HG02763 (cell line): ENCODE measurements at regions not wholly inside any gene's neighbourhood (a gene's known extent, or its start where the extent isn't known, plus 50 kb on each side); places are given as distances from the start of the nearest gene placed in this dataset.
A peak's percentile ranks its signal among the peaks of the same experiment; 100 is the strongest.
"Not testable (repeated sequence)": the region's sequence is repeated elsewhere in the genome, so short reads cannot be mapped to it uniquely, and the experiment has no call there.

Experiments
- ATAC-seq: cut with Tn5 transposase; IDR thresholded peaks from one replicate; pipeline ENCODE4 v1.9.1; 2021; ENCODE audit warnings: mild to moderate bottlenecking, moderate library complexity; ENCODE audit not compliant: unreplicated experiment

DNA sequence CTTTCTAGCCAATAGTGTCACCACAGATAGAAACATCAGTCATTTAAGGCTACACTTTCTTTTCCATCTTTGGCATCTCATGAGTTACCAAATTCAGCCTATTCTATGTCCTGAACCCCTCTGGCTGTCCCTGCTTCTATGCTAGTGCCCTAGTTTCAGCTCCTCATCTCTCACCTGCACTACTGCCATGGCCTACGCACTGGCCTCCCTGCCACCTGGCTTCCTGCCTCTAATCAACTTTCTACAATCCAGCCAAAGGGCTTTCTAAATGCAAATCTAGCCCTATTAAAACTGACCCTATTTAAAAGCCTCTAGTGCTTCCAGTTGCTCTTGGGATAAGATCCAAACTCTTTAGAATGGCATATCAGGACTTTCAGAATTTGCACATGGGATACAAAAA is 482.9 kb downstream of the TMEM38B start:
- ATAC-seq, result no peak

DNA sequence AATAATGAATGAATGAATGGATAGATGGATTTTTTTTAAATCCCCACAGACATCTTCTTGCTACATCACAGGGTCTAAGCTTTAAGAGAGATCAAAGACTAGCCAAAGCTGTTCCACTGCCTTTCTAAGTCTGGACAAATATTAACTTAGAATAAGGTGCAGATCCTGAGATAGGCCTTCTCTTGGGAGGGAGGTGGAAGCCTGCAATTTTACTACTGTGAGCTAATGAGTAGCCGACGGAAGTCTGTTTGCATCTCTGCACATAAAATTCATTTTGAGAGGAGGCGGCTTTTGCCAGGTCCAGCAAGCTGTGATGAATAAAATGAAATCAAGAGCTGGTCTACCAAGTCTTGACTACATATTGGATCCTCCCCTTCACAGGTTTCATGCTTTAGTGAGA is 484.9 kb downstream of the TMEM38B start:
- ATAC-seq, result no peak

DNA sequence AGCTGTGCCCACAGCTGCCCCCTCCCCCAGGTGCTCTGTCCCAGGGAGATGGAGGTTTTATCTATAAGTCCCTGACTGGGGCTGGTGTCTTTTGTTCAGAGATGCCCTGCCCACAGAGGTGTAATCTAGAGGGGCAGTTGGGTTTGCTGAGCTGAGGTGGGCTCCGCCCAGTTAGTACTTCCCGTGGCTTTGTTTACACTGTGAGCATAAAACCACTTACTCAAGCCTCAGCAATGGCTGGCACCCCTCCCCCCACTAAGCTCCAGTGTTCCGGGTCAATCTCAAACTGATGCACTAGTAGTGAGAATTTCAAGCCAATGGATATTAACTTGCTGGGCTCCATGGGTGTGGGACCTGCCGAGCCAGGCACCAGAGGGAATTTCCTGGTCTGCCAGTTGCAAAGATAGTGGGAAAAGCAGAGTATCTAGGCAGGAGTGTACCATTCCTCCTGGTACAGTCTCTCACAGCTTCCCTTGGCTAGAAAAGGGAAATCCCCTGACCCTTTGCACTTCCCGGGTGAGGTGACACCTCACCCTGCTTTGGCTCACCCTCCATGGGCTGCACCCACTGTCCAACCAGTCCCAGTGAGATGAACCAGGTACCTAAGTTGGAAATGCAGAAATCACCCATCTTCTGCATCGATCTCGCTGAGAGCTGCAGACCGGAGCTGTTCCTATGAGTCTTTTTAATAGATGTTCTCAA is 509.6 kb downstream of the TMEM38B start:
- ATAC-seq, result not testable (repeated sequence)

DNA sequence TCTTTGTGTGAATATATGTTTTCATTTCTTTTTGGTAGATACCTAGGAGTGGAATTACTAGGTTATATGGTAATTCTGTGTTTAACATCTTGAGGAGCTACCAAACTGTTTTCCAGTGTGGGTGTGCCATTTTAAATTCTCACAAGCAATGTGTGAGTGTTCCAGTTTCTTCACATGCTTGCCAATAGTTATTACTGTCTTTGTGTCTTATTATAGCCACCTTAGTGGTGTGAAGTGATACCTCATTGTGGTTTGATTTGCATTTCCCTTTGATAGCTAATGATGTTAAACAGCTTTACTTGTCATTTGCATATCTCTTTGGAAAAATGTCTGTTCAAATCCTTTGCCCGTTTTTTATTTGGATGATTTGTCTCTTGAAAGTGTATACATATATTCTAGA is 513.0 kb downstream of the TMEM38B start:
- no peak for ATAC-seq

DNA sequence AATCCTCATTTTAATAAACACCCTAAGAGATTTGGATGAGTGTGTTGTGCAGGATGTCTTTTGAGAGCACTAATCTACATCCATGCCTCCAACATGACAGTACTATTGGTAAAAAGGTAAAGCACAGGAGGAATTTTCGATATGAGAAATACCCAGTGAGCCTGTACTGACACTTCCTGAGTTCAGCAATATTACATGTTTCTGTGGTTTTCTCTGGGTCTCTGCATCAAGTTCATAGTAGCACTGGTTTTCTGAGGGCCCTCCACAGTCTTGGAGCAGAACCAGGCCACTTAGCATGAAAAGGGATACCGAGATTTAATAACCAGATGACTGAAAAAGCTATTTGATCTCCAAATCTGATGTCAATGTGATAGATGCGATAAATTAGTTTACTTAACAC is 524.1 kb downstream of the TMEM38B start:
- ATAC-seq, result peak; percentile 54

DNA sequence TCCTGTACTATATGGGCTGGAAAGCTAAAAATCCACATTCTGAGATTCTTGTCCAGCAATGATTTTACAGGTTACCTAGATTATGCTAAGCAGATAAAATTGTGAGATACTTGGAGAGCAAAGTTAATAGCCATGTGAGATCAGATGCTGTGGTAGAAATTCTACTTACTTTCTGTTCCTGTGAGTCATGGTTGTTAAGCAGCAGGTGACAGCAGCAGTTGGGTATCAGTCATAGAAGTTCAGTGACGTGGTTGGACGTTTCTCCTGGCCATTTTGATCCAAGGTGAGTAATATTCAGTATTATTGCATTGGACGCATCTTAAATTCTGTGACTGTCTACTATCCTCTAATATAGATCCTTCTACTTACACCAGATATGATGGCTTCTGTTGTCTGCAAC is 524.5 kb downstream of the TMEM38B start:
- peak; percentile 52 for ATAC-seq

DNA sequence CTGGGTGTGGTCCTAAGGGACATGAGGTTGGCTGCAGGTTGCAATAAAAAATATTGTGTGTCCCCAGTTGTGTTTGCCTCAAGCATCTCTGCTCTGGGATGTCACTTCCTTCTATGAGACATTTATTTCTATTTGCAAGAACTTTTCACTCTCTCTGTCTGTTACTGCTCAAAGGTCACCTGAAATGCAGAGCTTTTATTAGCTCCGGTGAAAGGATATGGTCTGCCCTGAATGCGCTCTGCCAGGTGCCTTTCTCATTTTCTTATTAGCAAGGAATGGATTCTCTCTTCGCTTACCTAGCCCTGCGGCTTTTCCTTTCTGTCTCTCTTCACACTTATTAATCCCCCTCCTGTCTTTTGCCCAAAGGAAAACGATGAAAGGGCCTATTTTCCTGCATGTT is 526.1 kb downstream of the TMEM38B start:
- ATAC-seq, result no peak

DNA sequence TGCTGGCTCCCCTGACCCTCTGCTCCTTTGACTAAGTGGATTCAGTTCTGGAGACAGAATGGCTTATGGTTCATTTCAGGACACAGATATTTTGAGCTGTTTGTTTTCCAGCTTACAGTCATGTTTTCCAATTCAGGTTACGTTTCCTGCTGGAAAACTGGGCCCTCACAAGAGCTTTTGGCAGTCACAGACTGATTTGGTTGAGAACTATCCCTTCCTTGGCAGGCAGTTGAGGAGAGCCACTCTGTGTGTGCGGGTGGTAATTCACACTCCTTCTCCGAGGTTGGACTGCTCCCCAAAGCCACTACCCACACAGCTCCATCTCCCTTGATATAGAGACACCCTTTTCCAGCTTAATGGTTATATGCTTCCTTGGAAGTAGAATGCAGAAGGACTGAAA is 534.5 kb downstream of the TMEM38B start:
- ATAC-seq, result no peak

DNA sequence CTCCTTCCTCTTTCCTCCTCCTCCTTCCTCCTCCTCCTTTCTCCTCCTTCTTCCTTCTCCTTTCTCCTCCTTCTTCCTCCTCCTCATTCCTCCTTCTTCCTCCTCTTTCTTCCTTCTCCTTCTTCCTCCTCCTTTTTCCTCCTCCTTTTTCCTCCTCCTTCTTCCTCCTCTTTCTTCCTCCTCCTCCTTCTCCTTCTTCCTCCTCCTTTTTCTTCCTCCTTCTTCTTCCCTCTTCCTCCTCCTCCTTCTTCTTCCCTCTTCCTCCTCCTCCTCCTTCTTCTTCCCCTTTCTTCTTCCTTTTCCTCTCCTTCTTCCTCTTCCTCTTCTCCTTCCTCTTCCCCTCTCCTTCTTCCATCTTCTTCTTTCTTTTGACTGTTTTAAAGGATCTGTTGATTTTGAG is 538.8 kb downstream of the TMEM38B start:
- ATAC-seq, result no peak

DNA sequence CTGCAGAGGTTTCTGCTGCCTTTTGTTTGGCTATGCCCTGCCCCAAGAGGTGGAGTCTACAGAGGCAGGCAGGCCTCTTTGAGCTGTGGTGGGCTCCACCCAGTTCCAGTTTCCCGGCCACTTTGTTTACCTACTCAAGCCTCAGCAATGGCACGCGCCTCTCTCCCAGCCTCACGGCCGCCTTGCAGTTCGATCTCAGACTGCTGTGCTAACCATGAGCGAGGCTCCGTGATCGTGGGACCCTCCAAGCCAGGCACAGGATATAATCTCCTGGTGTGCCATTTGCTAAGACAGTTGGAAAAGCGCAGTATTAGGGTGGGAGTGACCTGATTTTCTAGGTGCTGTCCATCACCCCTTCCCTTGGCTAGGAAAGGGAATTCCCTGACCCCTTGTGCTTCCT is 566.6 kb downstream of the TMEM38B start:
- ATAC-seq, result not testable (repeated sequence)

DNA sequence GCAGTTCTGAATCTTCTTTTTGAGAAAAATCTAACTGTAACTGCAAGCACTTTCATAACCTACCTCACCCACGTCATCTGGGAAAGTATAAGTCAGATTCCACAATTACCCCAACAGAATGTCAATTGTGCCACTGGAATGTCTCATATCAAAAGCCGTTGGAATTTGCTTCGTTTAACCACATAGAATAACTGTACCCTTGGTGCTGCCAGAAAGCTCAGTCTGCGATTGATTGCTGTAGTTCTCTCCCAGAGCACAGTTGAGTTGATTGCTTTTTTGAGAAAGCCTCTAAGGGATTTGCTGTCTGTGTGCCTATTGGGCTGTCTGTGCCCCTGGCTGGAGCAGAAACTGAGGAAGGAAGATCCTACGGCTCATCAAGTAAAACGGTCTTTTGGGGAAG is 583.6 kb downstream of the TMEM38B start:
- ATAC-seq, result no peak

DNA sequence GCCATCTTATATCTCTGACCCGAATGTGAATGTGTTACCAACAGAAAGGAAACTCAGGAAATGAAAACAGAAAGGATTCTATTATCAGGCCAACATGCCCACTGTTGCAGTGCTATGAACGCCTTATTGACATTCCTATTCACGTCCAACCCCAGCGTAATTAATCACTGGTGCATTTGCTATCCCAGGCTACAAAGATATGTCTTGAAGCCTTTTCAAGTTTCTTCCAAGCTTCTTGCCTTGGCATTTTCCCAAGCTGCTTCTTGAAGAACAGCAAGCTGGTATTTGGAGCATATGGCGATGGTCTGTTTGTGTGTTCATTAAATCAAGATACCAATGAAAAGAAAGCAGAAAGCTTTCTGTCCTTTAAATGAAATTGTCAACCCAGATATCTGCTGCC is 579.2 kb upstream of the ZNF462 start:
- ATAC-seq, result no peak

DNA sequence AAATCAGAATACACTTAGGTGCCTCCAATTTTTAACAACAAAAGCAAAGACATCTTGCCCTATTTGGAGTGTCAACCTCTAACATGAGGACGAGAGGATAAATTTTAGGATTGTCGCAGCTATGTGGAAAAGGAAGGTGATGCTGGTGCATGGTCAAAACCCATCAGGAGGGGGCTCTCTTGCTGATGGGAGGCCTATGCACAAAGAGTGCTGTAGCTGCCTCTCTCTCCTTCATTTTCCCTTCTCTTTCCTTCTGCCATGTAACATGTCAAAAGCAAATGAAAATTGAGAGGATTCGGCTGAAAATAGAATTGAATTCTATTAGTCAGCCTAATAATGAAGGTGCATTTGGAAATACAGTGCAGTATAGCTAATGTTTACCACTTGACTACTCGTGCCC is 578.7 kb upstream of the ZNF462 start:
- ATAC-seq, result no peak

DNA sequence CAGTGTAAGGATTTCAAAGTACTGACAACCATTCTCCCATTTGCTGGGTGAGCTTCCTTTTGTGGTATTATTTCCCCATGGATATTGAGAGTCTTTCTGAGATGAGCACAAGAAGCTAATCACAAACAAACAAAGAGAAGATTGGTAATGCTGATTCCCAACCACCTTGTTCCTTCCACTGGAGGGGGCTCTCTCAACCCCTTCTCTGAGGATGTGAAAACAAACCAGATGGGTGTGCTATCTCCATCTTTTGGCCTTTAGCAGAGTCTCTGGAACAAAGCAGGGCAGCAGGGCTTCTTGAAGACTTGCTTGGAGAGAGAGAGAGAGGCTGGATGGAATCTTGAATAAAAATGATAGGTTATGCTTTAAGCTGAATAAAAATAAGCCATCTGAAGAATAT is 576.7 kb upstream of the ZNF462 start:
- no peak for ATAC-seq

DNA sequence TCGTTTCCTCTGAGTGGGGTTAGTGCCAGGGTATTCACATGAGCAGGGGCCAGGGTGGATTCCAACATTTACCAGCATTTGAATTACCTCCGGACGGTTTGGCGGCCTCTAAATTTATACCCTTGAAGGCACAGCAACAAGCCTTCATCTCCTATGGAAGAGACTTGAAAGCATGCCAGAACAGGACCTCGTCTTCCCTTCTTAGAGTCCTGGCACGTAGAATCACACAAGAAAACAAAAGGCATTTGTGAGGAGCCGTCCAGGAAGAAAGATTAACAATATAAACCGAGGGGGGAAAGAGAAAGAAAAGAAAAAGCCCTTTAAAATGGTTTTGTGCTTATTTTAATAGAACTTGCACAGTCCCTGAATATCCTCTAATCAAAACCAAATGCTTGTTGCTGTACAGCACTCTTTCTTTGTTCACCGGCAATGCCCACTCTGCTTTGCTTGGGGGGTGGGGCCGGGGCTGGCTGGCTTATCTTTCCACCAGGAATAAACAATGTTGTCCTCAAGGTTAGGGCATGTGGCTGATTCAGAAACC is 575.8 kb upstream of the ZNF462 start:
- ATAC-seq, result no peak

DNA sequence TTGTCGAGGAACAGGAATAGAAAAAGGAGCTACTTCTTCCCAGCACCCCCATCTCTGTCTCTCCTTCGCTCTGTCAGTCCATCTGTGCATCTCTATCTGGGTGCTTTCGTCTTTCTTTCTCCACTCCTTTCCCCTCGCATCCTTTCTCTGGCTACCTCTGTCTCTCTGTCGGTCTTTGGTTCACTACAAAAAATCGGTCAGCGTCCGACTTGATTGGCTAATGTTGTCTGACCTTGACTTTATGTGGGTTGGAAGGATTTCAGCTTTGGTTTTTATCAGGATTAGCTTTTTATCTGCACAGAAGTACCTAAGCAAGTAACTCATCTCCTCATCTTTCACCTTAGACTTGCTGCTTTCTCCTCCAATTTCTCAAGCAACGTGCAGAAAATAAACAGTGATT is 575.2 kb upstream of the ZNF462 start:
- no peak for ATAC-seq

DNA sequence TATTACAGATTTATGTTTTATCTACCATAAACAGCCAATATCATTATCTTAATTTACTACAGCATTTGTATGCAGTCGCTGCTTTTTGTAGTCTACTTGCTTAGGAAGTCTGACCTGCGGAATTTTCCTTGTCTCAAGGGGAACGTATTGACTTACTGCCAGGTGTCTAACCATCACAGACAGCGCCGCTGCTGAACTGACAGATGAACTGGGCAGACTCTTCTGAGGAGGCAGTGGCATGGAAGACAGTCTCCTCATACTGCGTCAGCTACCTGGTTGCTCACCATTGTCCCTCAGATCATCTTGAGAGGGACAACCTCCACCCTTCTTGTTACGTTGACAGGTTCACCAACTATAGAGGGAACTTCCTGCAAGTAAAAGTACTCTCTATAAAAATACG is 574.3 kb upstream of the ZNF462 start:
- ATAC-seq, result no peak

DNA sequence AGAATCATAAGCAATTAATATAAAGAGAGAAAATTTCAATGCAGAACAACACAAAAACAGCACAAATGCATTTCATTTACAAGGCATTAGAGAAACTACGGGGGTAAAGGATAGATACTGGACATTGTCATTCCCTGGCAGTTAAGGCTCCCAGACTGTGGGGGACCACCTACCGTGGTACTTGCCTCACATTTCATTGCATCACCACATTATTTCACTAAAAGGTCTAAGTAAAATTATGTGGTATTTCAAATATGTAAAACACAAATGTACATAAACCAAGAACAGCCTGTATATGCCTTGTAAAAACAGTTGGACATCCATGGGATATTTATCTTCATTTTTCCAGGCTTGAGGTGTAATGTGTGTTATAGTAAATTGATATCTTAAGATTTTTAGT is 571.2 kb upstream of the ZNF462 start:
- no peak for ATAC-seq

DNA sequence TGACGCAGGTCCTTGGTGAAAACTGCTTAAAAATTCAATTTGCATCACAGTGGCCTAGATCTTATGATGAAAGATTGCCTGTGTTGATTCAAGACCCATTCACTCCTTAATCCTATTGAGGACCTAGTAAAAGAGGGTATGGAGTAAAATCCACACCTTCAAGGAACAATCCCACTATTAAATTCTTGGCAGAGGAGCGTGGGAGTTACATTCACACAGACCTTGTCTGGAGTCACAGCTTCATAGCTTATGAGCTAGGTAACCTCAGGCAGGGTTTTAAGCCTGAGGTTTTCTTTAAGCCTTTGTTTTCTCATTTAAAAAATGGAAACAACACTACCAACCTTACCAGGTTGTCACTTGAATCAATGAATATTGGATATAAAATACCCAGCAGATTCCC is 566.5 kb upstream of the ZNF462 start:
- ATAC-seq, result no peak

DNA sequence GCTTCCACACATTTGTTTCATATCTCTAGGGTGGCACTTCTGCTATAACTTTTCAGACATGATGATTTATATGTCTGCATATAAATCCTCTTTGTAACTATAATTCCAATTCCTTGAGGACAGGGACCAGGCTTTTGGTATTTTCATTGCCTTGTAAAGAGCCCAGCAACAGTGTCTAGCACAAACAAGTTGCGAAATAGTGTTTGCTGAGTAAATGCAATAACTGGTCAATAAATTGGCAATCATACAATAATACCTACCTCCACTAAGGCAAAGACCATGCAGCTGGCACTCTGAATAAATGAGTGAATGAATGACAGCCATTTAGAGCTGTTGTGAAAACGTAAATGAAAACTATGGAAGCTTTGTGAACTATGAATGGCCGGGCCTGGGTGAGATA is 564.0 kb upstream of the ZNF462 start:
- no peak for ATAC-seq

DNA sequence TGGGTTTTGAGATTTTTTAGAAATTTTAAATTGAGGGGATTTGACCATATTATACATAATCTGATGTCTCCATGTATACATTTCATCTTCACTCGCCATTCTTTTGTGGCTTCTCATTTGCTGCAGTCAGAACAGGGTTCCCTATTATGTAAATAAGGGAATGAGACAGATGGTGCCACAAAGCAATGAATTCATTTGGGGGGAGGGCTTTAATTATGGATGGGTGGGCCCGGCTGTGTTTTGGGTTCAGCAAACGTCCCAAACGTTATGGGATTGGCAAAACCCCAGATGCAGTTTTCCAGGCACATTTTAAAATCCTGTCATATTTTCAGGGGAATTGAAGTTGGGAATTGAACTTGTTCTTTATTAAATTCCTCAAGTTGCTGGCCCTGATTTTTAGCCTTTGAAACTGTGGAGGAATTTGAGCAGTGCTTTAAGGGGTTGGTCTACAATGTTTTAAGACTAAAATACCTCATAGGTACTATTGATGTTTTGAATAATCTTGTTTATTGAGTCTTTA is 558.5 kb upstream of the ZNF462 start:
- no peak for ATAC-seq

DNA sequence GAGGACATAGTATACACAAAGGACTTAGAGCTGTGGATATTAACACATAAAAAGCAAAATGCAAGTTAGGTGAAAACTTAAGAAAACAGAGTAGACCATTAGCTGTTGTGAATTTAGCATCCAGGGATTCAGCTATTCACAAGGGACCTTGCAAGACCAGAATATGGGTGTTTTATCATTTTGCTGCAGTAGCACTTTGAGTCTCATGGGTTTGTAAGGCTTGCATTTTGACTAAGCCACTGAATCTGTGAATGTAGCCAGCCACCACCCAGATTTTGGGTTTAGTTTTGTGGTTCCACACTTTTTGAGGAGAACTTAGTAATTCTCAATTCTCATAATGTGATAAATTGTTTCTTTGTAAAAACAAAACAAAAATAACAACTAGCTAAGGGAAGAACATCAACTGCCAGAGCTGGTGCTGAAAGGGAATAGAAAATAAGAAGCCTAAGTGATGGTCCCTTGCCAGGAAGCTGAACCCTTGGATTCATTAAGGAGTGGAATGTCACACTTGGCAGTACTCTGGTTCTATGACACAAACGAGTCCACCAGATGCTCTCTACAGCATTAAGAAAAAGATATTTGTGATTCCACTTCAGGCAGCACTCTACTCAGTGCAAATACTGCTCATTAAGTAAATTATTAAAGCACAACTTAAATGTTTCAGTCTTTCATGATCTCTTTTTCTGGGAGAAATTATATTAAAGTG is 557.4 kb upstream of the ZNF462 start:
- no peak for ATAC-seq
